ENCODE measurements at regions not wholly inside any gene's neighbourhood (a gene's known extent, or its start where the extent isn't known, plus 50 kb on each side); places are given as distances from the start of the nearest gene placed in this dataset.

- TF ChIP-seq EZH2phosphoT487 (IDR thresholded peaks at IDR 0.05; ENCODE audit: borderline replicate concordance) (no peak), CTCF (conservative IDR thresholded peaks at IDR 0.05; ENCODE audit: low read length) (no peak)
Observed at GRCh38 chr1:209326831-209327230, 256.7 kb upstream of the CAMK1G start.

Data from Loucy (cell line).